ENCODE measurements at regions not wholly inside any gene's neighbourhood (a gene's known extent, or its start where the extent isn't known, plus 50 kb on each side); places are given as distances from the start of the nearest gene placed in this dataset.

GRCh38 chr22:27635852-27636251 is 165.7 kb downstream of the MN1 start:
- Mint-ChIP-seq H3K4me3 (no peak overlapping the region), H3K4me1 (peaks cover 9% of the 10 kb centered on the region), H3K36me3 (no peaks in the 10 kb centered on the region), H3K27me3 (ENCODE audit: low read depth) (peaks cover 35% of the 10 kb centered on the region), H3K27ac (no peak overlapping the region), H3K9me3 (no peaks in the 10 kb centered on the region)
- TF ChIP-seq CTCF (IDR thresholded peaks at IDR 0.05; ENCODE audit: unreplicated experiment) = no peak
- DNase-seq (ENCODE audit: low spot score in 2 of 2, unreplicated experiment in 2 of 2) = no peak

- DNase-seq (ENCODE audit: low spot score in 2 of 2, unreplicated experiment in 2 of 2) = no peak
- Mint-ChIP-seq H3K27ac (no peak overlapping the region), H3K36me3 (no peaks in the 10 kb centered on the region), H3K4me3 (no peak overlapping the region), H3K9me3 (no peaks in the 10 kb centered on the region), H3K4me1 (peaks cover 11% of the 10 kb centered on the region), H3K27me3 (ENCODE audit: low read depth) (peaks cover 35% of the 10 kb centered on the region)
- no peak for TF ChIP-seq CTCF (IDR thresholded peaks at IDR 0.05; ENCODE audit: unreplicated experiment)
These were observed 164.6 kb downstream of the MN1 start for GRCh38 chr22:27636716-27637508.

GRCh38 chr22:27637604-27638003 is 164.0 kb downstream of the MN1 start:
- DNase-seq (ENCODE audit: low spot score in 2 of 2, unreplicated experiment in 2 of 2) = no peak
- TF ChIP-seq CTCF (IDR thresholded peaks at IDR 0.05; ENCODE audit: unreplicated experiment) = no peak
- Mint-ChIP-seq H3K4me1 (peaks cover 12% of the 10 kb centered on the region), H3K4me3 (no peak overlapping the region), H3K36me3 (no peaks in the 10 kb centered on the region), H3K27me3 (ENCODE audit: low read depth) (peaks cover 35% of the 10 kb centered on the region), H3K9me3 (no peaks in the 10 kb centered on the region), H3K27ac (no peak overlapping the region)

- no peak for DNase-seq (ENCODE audit: low spot score in 2 of 2, unreplicated experiment in 2 of 2)
- Mint-ChIP-seq H3K27ac (no peak overlapping the region), H3K36me3 (no peaks in the 10 kb centered on the region), H3K27me3 (ENCODE audit: low read depth) (peaks cover 31% of the 10 kb centered on the region), H3K9me3 (no peaks in the 10 kb centered on the region), H3K4me3 (no peak overlapping the region), H3K4me1 (peaks cover 8% of the 10 kb centered on the region)
- TF ChIP-seq CTCF (IDR thresholded peaks at IDR 0.05; ENCODE audit: unreplicated experiment) = no peak
These were observed 163.0 kb downstream of the MN1 start for GRCh38 chr22:27638329-27639233.

- no peak for TF ChIP-seq CTCF (IDR thresholded peaks at IDR 0.05; ENCODE audit: unreplicated experiment)
- Mint-ChIP-seq H3K4me3 (no peak overlapping the region), H3K9me3 (no peaks in the 10 kb centered on the region), H3K36me3 (no peaks in the 10 kb centered on the region), H3K27me3 (ENCODE audit: low read depth) (peaks cover 22% of the 10 kb centered on the region), H3K4me1 (peaks cover 6% of the 10 kb centered on the region), H3K27ac (no peak overlapping the region)
- DNase-seq (ENCODE audit: low spot score in 2 of 2, unreplicated experiment in 2 of 2) = no peak
These were observed 162.1 kb downstream of the MN1 start for GRCh38 chr22:27639248-27640086.
